Suprapubic skin (tissue), 4 donors: ENCODE measurements at regions not wholly inside any gene's neighbourhood (a gene's known extent, or its start where the extent isn't known, plus 50 kb on each side); places are given as distances from the start of the nearest gene placed in this dataset.
"Not testable (repeated sequence)": the region's sequence is repeated elsewhere in the genome, so short reads cannot be mapped to it uniquely, and the experiment has no call there.

Experiments used
- DNase-seq, 2 donors: peaks; one replicate each; pipeline ENCODE4 v3.0.0-alpha.2; 2019; ENCODE audit warnings: low spot score in 2 of 2
- H3K27ac ChIP-seq: fragments of 200-600 bp; sonication (generic); one replicate; pipeline ENCODE4 v1.5.1; 2019
- H3K27me3 ChIP-seq: fragments of 200-600 bp; sonication (generic); one replicate; pipeline ENCODE4 v1.5.1; 2019
- H3K36me3 ChIP-seq: fragments of 200-600 bp; sonication (generic); one replicate; pipeline ENCODE4 v1.5.1; 2019
- H3K4me1 ChIP-seq: fragments of 200-600 bp; sonication (generic); one replicate; pipeline ENCODE4 v1.5.1; 2019
- H3K4me3 ChIP-seq: fragments of 200-600 bp; sonication (generic); one replicate; pipeline ENCODE4 v1.5.1; 2019; ENCODE audit warnings: mild to moderate bottlenecking
- H3K9me3 ChIP-seq: fragments of 200-600 bp; sonication (generic); one replicate; pipeline ENCODE4 v1.5.1; 2019
- CTCF ChIP-seq, 2 donors: fragments of 200-600 bp in 1 of 2; fragments of 450-650 bp in 1 of 2; sonication (generic) in 1 of 2; IDR thresholded peaks; one replicate each; pipeline ENCODE4 v1.5.1; 2016 to 2019; ENCODE audit warnings: antibody characterized with exemption in 2 of 2, mild to moderate bottlenecking in 1 of 2, moderate library complexity in 1 of 2
- EP300 ChIP-seq: sonication (generic); formaldehyde crosslinking; IDR thresholded peaks from one replicate; pipeline ENCODE4 v1.6.1; 2017; ENCODE audit warnings: antibody characterized with exemption
- POLR2A ChIP-seq, 2 donors: fragments of 450-650 bp; IDR thresholded peaks; one replicate each; pipeline ENCODE4 v1.6.1; 2017; ENCODE audit warnings: antibody characterized with exemption in 2 of 2, mild to moderate bottlenecking in 2 of 2, moderate library complexity in 2 of 2
- POLR2AphosphoS5 ChIP-seq, 3 donors: sonication (generic); formaldehyde crosslinking; IDR thresholded peaks; one replicate each; pipeline ENCODE4 v1.6.1; 2017; ENCODE audit warnings: antibody characterized with exemption in 3 of 3
- WGBS: methylation state at CpG from one replicate; pipeline ENCODE4 v1.1.5; 2018; 5-methylcytosine and 5-hydroxymethylcytosine counted together

GRCh38 chr11:82045748-82046457 lies 687.8 kb downstream of the FAM181B start:
- no peaks in the 10 kb centered on the region for H3K4me1 ChIP-seq
- H3K27me3 ChIP-seq, result no peaks in the 10 kb centered on the region
- no peak for TF ChIP-seq POLR2AphosphoS5 (IDR thresholded peaks at IDR 0.05)
- TF ChIP-seq POLR2A (IDR thresholded peaks at IDR 0.05), result no peak
- no peak for TF ChIP-seq CTCF (IDR thresholded peaks at IDR 0.05)
- TF ChIP-seq EP300, result no peak
- WGBS, result 87% methylated on average over 2 of the region's 2 CpGs
- H3K27ac ChIP-seq, result no peak overlapping the region
- no peak for DNase-seq
- H3K9me3 ChIP-seq, result no peaks in the 10 kb centered on the region
- H3K36me3 ChIP-seq, result no peaks in the 10 kb centered on the region
- H3K4me3 ChIP-seq, result no peak overlapping the region

- Histone ChIP-seq H3K9me3 (no peaks in the 10 kb centered on the region), H3K27me3 (no peaks in the 10 kb centered on the region), H3K27ac (no peak overlapping the region), H3K4me3 (no peak overlapping the region), H3K36me3 (no peaks in the 10 kb centered on the region), H3K4me1 (no peaks in the 10 kb centered on the region)
- TF ChIP-seq CTCF (IDR thresholded peaks at IDR 0.05) (no peak), POLR2A (IDR thresholded peaks at IDR 0.05) (no peak), POLR2AphosphoS5 (IDR thresholded peaks at IDR 0.05) (no peak), EP300 (no peak)
- DNase-seq, result no peak
- WGBS, result 51% methylated on average over 2 of the region's 2 CpGs
These were observed 690.3 kb downstream of the FAM181B start for GRCh38 chr11:82043316-82043715.

- WGBS, result 85% methylated on average over 6 of the region's 6 CpGs
- DNase-seq, result no peak
These were observed 691.9 kb downstream of the FAM181B start for GRCh38 chr11:82041764-82042163.

GRCh38 chr11:82038154-82038553 lies 695.5 kb downstream of the FAM181B start:
- H3K27ac ChIP-seq, result no peak overlapping the region
- no peaks in the 10 kb centered on the region for H3K9me3 ChIP-seq
- no peaks in the 10 kb centered on the region for H3K27me3 ChIP-seq
- no peaks in the 10 kb centered on the region for H3K36me3 ChIP-seq
- no peak overlapping the region for H3K4me3 ChIP-seq
- TF ChIP-seq EP300 (no peak), POLR2A (IDR thresholded peaks at IDR 0.05) (no peak), CTCF (IDR thresholded peaks at IDR 0.05) (no peak), POLR2AphosphoS5 (IDR thresholded peaks at IDR 0.05) (no peak)
- no peak for DNase-seq
- H3K4me1 ChIP-seq, result no peaks in the 10 kb centered on the region
- 59% methylated on average over 2 of the region's 2 CpGs for WGBS

More at GRCh38 chr11:82041764-82042163, 691.9 kb downstream of the FAM181B start:
- no peaks in the 10 kb centered on the region for H3K4me1 ChIP-seq
- H3K27me3 ChIP-seq, result no peaks in the 10 kb centered on the region
- H3K36me3 ChIP-seq, result no peaks in the 10 kb centered on the region
- no peak overlapping the region for H3K27ac ChIP-seq
- H3K4me3 ChIP-seq, result no peak overlapping the region
- H3K9me3 ChIP-seq, result no peaks in the 10 kb centered on the region
- TF ChIP-seq POLR2AphosphoS5 (IDR thresholded peaks at IDR 0.05) (no peak), CTCF (IDR thresholded peaks at IDR 0.05) (no peak), POLR2A (IDR thresholded peaks at IDR 0.05) (no peak), EP300 (no peak)

- no peaks in the 10 kb centered on the region for H3K36me3 ChIP-seq
- TF ChIP-seq CTCF (IDR thresholded peaks at IDR 0.05) (no peak), EP300 (no peak), POLR2AphosphoS5 (IDR thresholded peaks at IDR 0.05) (no peak)
- WGBS, result 17% methylated on average over 1 of the region's 1 CpG
These were observed 699.1 kb downstream of the FAM181B start for GRCh38 chr11:82034527-82034926.

GRCh38 chr11:82027335-82027734 lies 706.3 kb downstream of the FAM181B start:
- H3K9me3 ChIP-seq, DNase-seq, H3K36me3 ChIP-seq, H3K27me3 ChIP-seq, H3K4me3 ChIP-seq, H3K4me1 ChIP-seq, H3K27ac ChIP-seq: not testable (repeated sequence)
- 98% methylated on average over 8 of the region's 9 CpGs for WGBS

More at GRCh38 chr11:82034527-82034926, 699.1 kb downstream of the FAM181B start:
- H3K4me3 ChIP-seq, result no peak overlapping the region
- H3K4me1 ChIP-seq, result no peaks in the 10 kb centered on the region
- no peaks in the 10 kb centered on the region for H3K27me3 ChIP-seq
- no peaks in the 10 kb centered on the region for H3K9me3 ChIP-seq
- no peak for DNase-seq
- H3K27ac ChIP-seq, result no peak overlapping the region
